ENCODE measurements at regions not wholly inside any gene's neighbourhood (a gene's known extent, or its start where the extent isn't known, plus 50 kb on each side); places are given as distances from the start of the nearest gene placed in this dataset.
A peak's percentile ranks its signal among the peaks of the same experiment; 100 is the strongest.

- Histone ChIP-seq H3K27ac (no peak overlapping the region), H3K9me3 (ENCODE audit: low read depth) (no peaks in the 10 kb centered on the region), H3K4me1 (ENCODE audit: low read depth) (no peaks in the 10 kb centered on the region), H3K36me3 (no peaks in the 10 kb centered on the region), H3K27me3 (no peaks in the 10 kb centered on the region), H3K4me3 (no peak overlapping the region)
- DNase-seq (ENCODE audit: low read depth in 1 of 2, low spot score in 1 of 2), result no peak
- no peak for TF ChIP-seq CTCF (IDR thresholded peaks at IDR 0.05; ENCODE audit: low read depth, low read length)
Measured at GRCh38 chr12:125633686-125634085, 568.5 kb downstream of the AACS start.

GRCh38 chr12:125634813-125635212 is 569.6 kb downstream of the AACS start:
- Histone ChIP-seq H3K27ac (no peak overlapping the region), H3K4me1 (ENCODE audit: low read depth) (no peaks in the 10 kb centered on the region), H3K9me3 (ENCODE audit: low read depth) (no peaks in the 10 kb centered on the region), H3K4me3 (no peak overlapping the region), H3K36me3 (no peaks in the 10 kb centered on the region), H3K27me3 (no peaks in the 10 kb centered on the region)
- DNase-seq (ENCODE audit: low read depth in 1 of 2, low spot score in 1 of 2), result no peak
- no peak for TF ChIP-seq CTCF (IDR thresholded peaks at IDR 0.05; ENCODE audit: low read depth, low read length)

GRCh38 chr12:125639826-125640225 is 574.6 kb downstream of the AACS start:
- Histone ChIP-seq H3K4me3 (no peak overlapping the region), H3K36me3 (no peaks in the 10 kb centered on the region), H3K27ac (no peak overlapping the region), H3K27me3 (no peaks in the 10 kb centered on the region), H3K4me1 (ENCODE audit: low read depth) (no peaks in the 10 kb centered on the region), H3K9me3 (ENCODE audit: low read depth) (no peaks in the 10 kb centered on the region)
- no peak for DNase-seq (ENCODE audit: low read depth in 1 of 2, low spot score in 1 of 2)
- TF ChIP-seq CTCF (IDR thresholded peaks at IDR 0.05; ENCODE audit: low read depth, low read length), result no peak

GRCh38 chr12:125643055-125643454 is 577.8 kb downstream of the AACS start:
- Histone ChIP-seq H3K27ac (no peak overlapping the region), H3K9me3 (ENCODE audit: low read depth) (no peaks in the 10 kb centered on the region), H3K27me3 (no peaks in the 10 kb centered on the region), H3K4me1 (ENCODE audit: low read depth) (peaks cover 10% of the 10 kb centered on the region), H3K4me3 (no peak overlapping the region), H3K36me3 (no peaks in the 10 kb centered on the region)
- no peak for DNase-seq (ENCODE audit: low read depth in 1 of 2, low spot score in 1 of 2)
- TF ChIP-seq CTCF (IDR thresholded peaks at IDR 0.05; ENCODE audit: low read depth, low read length), result no peak

- H3K36me3 ChIP-seq, result no peaks in the 10 kb centered on the region
- H3K4me3 ChIP-seq, result no peak overlapping the region
- DNase-seq (ENCODE audit: low read depth in 1 of 2, low spot score in 1 of 2), result peak in 1 of 2 donors; percentile 34
- TF ChIP-seq CTCF (IDR thresholded peaks at IDR 0.05; ENCODE audit: low read depth, low read length), result no peak
- H3K9me3 ChIP-seq (ENCODE audit: low read depth), result no peaks in the 10 kb centered on the region
- peaks cover 10% of the 10 kb centered on the region for H3K4me1 ChIP-seq (ENCODE audit: low read depth)
- no peaks in the 10 kb centered on the region for H3K27me3 ChIP-seq
- peak overlapping the region; percentile 55 for H3K27ac ChIP-seq
Measured at GRCh38 chr12:125645724-125646123, 580.5 kb downstream of the AACS start.

GRCh38 chr12:125650587-125650986 is 585.4 kb downstream of the AACS start:
- no peak overlapping the region for H3K27ac ChIP-seq
- no peak for TF ChIP-seq CTCF (IDR thresholded peaks at IDR 0.05; ENCODE audit: low read depth, low read length)
- no peak for DNase-seq (ENCODE audit: low read depth in 1 of 2, low spot score in 1 of 2)

More at GRCh38 chr12:125650587-125650986, 585.4 kb downstream of the AACS start:
- no peaks in the 10 kb centered on the region for H3K36me3 ChIP-seq
- no peaks in the 10 kb centered on the region for H3K9me3 ChIP-seq (ENCODE audit: low read depth)
- no peak overlapping the region for H3K4me3 ChIP-seq
- no peaks in the 10 kb centered on the region for H3K27me3 ChIP-seq
- peaks cover 10% of the 10 kb centered on the region for H3K4me1 ChIP-seq (ENCODE audit: low read depth)
